GM23338 (cell line): ENCODE measurements at regions not wholly inside any gene's neighbourhood (a gene's known extent, or its start where the extent isn't known, plus 50 kb on each side); places are given as distances from the start of the nearest gene placed in this dataset.
"Not testable (repeated sequence)": the region's sequence is repeated elsewhere in the genome, so short reads cannot be mapped to it uniquely, and the experiment has no call there.

Source experiments
- CTCF ChIP-seq, 2 experiments: fragments of 200-600 bp in 1 of 2; sonication (generic) in 1 of 2; conservative IDR thresholded peaks; 2 replicates each; pipeline versions ENCODE4 v1.5.1 to v1.6.1; 2016 to 2017; ENCODE audit warnings: antibody characterized with exemption in 2 of 2, low read depth in 2 of 2, mild to moderate bottlenecking in 2 of 2, moderate library complexity in 1 of 2
- POLR2AphosphoS5 ChIP-seq: IDR thresholded peaks from 2 replicates; pipeline ENCODE4 v1.6.1; 2016; ENCODE audit warnings: antibody characterized with exemption, low read depth

DNA sequence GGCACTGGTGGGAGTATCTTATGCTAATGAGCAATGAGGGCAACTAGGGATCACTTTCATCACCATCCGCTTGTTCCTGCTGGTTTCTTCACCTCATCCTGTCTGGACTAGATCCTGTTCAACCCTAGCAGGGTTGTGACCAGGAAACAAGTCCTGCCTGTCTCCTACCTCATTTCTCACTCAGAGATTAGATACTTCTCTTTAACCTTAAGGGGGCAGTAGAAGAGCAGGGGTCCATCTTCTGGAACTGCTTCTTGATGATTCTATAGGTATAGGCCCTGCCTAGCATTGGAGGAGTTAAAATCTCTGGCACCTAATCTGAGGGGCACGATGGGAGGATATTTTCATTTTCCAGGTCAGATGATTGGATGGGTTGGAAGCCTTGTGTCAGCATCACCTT is 415.5 kb downstream of the TGIF2LX start:
- peak in 1 of 2 experiments; percentile 32; a peak in 3 of 4 replicates for TF ChIP-seq CTCF (conservative IDR thresholded peaks at IDR 0.05; ENCODE audit: low read depth in 2 of 2)
- TF ChIP-seq POLR2AphosphoS5 = not testable (repeated sequence)
